Astrocyte of the spinal cord (primary cell): ENCODE measurements at regions not wholly inside any gene's neighbourhood (a gene's known extent, or its start where the extent isn't known, plus 50 kb on each side); places are given as distances from the start of the nearest gene placed in this dataset.

ENCODE experiments used
- DNase-seq: peaks from one replicate; pipeline ENCODE4 v3.0.0; 2011; ENCODE audit warnings: low read depth, low spot score
- H3K4me3 ChIP-seq: 2 replicates; pipeline ENCODE4 v1.5.1; 2011; ENCODE audit warnings: low read depth, mild to moderate bottlenecking, low read length, moderate library complexity
- in situ Hi-C: cut with HindIII; loops from 2 replicates; pipeline ENCODE4 v1.10.0; 2017; ENCODE audit warnings: low sequenced_read_pairs
- TF ChIP-seq, protein P1 (sequence below): IDR thresholded peaks from 2 replicates; pipeline ENCODE4 v1.5.1; 2012; ENCODE audit warnings: low read depth, mild to moderate bottlenecking, low read length, inconsistent platforms

DNA sequence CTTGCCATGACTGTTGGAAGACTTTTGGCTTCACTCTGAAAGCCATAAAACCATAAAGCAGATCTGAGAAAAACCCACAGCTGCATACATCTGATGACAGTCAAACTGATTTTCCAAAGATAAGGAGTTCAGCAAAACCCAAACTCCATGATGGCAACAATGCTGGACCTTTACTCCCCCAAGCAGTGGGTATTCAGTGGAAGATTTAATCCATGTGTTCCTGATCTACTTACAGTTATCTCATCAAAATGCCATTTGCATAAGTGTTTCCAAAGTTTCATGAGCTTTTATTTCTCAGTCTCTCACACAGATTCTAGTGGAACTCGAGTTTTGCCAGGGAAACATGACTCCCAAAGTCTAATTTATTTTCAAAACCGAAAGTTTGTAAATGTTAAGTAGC is 184.9 kb downstream of the ZC3H11B start:
- no peak for DNase-seq
- H3K4me3 ChIP-seq: no peak overlapping the region
- in situ Hi-C loops: no loop called here
- TF ChIP-seq, protein P1, sequence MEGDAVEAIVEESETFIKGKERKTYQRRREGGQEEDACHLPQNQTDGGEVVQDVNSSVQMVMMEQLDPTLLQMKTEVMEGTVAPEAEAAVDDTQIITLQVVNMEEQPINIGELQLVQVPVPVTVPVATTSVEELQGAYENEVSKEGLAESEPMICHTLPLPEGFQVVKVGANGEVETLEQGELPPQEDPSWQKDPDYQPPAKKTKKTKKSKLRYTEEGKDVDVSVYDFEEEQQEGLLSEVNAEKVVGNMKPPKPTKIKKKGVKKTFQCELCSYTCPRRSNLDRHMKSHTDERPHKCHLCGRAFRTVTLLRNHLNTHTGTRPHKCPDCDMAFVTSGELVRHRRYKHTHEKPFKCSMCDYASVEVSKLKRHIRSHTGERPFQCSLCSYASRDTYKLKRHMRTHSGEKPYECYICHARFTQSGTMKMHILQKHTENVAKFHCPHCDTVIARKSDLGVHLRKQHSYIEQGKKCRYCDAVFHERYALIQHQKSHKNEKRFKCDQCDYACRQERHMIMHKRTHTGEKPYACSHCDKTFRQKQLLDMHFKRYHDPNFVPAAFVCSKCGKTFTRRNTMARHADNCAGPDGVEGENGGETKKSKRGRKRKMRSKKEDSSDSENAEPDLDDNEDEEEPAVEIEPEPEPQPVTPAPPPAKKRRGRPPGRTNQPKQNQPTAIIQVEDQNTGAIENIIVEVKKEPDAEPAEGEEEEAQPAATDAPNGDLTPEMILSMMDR: no peak

DNA sequence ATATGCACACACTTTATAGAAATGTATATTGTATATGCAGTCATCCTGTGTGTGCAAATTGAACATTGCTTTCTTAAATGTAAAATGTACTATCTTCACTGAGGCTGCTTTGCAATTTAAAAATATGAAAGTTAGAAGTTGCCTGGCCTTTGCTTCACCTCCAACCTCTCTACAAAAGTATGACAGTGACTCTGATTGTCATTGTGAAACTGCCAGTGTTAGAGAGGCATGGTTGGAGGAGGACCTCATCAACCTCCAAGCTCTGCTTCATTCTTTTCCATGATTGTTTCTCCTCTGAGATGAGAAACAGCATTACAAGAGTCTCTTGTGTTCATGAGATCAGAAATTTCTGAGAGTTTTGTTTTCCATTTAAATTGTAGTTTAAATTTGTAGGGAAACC is 185.5 kb downstream of the ZC3H11B start:
- no peak for DNase-seq
- TF ChIP-seq, protein P1: no peak
- H3K4me3 ChIP-seq: no peak overlapping the region
- in situ Hi-C loops: no loop called here

GRCh38 chr1:219422811-219423598 is 189.9 kb downstream of the ZC3H11B start:
- TF ChIP-seq, protein P1: no peak
- in situ Hi-C loops: no loop called here
- no peak overlapping the region for H3K4me3 ChIP-seq
- peak; percentile 70 for DNase-seq

GRCh38 chr1:219420913-219421312 is 192.0 kb downstream of the ZC3H11B start:
- TF ChIP-seq, protein P1: no peak

GRCh38 chr1:219419860-219420259 is 193.0 kb downstream of the ZC3H11B start:
- in situ Hi-C loops: no loop called here
- DNase-seq: no peak
- TF ChIP-seq, protein P1: no peak
- no peak overlapping the region for H3K4me3 ChIP-seq

More at GRCh38 chr1:219420913-219421312, 192.0 kb downstream of the ZC3H11B start:
- no peak for DNase-seq
- no peak overlapping the region for H3K4me3 ChIP-seq
- in situ Hi-C loops: no loop called here

DNA sequence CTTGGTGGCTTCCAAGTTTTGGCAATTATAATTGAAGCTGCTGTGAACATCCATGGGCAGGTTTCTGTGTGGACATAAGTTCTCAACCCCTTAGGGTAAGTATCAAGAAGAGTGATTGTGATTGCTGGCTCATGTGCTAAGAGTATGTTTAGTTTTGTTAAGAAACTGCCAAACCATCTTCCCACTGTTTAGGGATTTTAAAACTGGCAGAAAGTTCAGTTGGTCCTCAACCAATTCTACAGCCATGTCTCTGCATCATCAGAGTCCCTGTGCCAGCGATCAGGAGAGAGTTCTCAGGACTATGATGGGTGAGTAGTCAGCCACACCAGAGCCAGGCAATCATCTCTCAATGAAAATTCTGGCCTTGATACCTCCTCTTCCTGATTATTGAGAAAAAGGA is 193.8 kb downstream of the ZC3H11B start:
- DNase-seq: no peak
- TF ChIP-seq, protein P1: no peak
- H3K4me3 ChIP-seq: no peak overlapping the region
- in situ Hi-C loops: no loop called here
